ENCODE measurements at regions not wholly inside any gene's neighbourhood (a gene's known extent, or its start where the extent isn't known, plus 50 kb on each side); places are given as distances from the start of the nearest gene placed in this dataset.

GRCh38 chr20:7728338-7728737, 211.9 kb downstream of the HAO1 start:
- H3K4me3 Mint-ChIP-seq, result no peak overlapping the region
- H3K4me1 Mint-ChIP-seq, result no peaks in the 10 kb centered on the region
- no peaks in the 10 kb centered on the region for H3K27me3 Mint-ChIP-seq (ENCODE audit: insufficient read depth, low read depth, poor library complexity)
- Histone ChIP-seq H3K9me2 (ENCODE audit: insufficient read depth) (0 out of 2 replicates have a peak, but pooled peaks cover 4% of the 10 kb centered on the region), H3K79me2 (replicated peaks; ENCODE audit: insufficient read depth) (no peaks in the 10 kb centered on the region), H3K4me2 (no peak overlapping the region), H2AFZ (no peak overlapping the region), H3K4me3 (no peak overlapping the region), H3K4me1 (ENCODE audit: insufficient read depth) (no peaks in the 10 kb centered on the region), H3F3A (replicated peaks; ENCODE audit: low read depth) (no peaks in the 10 kb centered on the region), H4K20me1 (replicated peaks; ENCODE audit: insufficient read depth) (no peaks in the 10 kb centered on the region), H3K27ac (ENCODE audit: low read depth) (no peak overlapping the region), H3K27me3 (ENCODE audit: insufficient read depth) (no peaks in the 10 kb centered on the region), H3K36me3 (ENCODE audit: insufficient read depth) (no peaks in the 10 kb centered on the region)
- DNase-seq (ENCODE audit: low spot score), result no peak
- H3K36me3 Mint-ChIP-seq (ENCODE audit: low read depth), result no peaks in the 10 kb centered on the region
- no peak for TF ChIP-seq ZNF331 (CRISPR knock-in tag; IDR thresholded peaks at IDR 0.05; ENCODE audit: low read depth)
- TF ChIP-seq JUNB (IDR thresholded peaks at IDR 0.05; ENCODE audit: unreplicated experiment), result no peak
- no peak for ATAC-seq
- H3K27ac Mint-ChIP-seq, result no peak overlapping the region
- H3K9me3 Mint-ChIP-seq, result no peaks in the 10 kb centered on the region

DNA sequence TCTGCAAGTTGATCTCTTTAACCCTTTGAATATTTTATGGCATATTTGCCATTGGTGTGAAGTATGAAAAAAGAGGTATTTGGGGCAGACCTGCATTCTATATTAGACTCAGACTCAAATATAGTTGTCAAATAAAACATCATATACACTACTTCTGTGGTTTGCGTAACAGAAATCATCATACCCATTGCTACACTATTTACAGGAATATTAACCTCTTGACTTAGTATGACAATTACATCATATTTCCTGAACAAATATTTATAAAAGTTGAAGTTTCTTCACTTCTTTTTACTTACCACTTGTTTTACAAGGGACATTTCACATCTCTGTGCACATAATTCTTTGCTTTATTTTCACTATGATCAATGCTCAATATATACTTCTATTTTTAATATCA, 206.0 kb downstream of the HAO1 start:
- Mint-ChIP-seq H3K27me3 (ENCODE audit: insufficient read depth, low read depth, poor library complexity) (no peaks in the 10 kb centered on the region), H3K4me1 (no peaks in the 10 kb centered on the region), H3K36me3 (ENCODE audit: low read depth) (no peaks in the 10 kb centered on the region), H3K4me3 (no peak overlapping the region), H3K27ac (no peak overlapping the region), H3K9me3 (no peaks in the 10 kb centered on the region)
- Histone ChIP-seq H3K27ac (ENCODE audit: low read depth) (no peak overlapping the region), H4K20me1 (replicated peaks; ENCODE audit: insufficient read depth) (no peaks in the 10 kb centered on the region), H3F3A (replicated peaks; ENCODE audit: low read depth) (no peaks in the 10 kb centered on the region), H3K9me2 (ENCODE audit: insufficient read depth) (no peaks in the 10 kb centered on the region), H3K4me1 (ENCODE audit: insufficient read depth) (no peaks in the 10 kb centered on the region), H2AFZ (no peak overlapping the region), H3K27me3 (ENCODE audit: insufficient read depth) (no peaks in the 10 kb centered on the region), H3K36me3 (ENCODE audit: insufficient read depth) (no peaks in the 10 kb centered on the region), H3K4me2 (no peak overlapping the region), H3K4me3 (no peak overlapping the region), H3K79me2 (replicated peaks; ENCODE audit: insufficient read depth) (no peaks in the 10 kb centered on the region)
- ATAC-seq (no peak), DNase-seq (ENCODE audit: low spot score) (no peak)
- no peak for TF ChIP-seq EZH2 (IDR thresholded peaks at IDR 0.05; ENCODE audit: low read depth, unreplicated experiment)
- no peak for TF ChIP-seq ZNF331 (CRISPR knock-in tag; IDR thresholded peaks at IDR 0.05; ENCODE audit: low read depth)
- no peak for TF ChIP-seq ETS1 (IDR thresholded peaks at IDR 0.05)
- no peak for TF ChIP-seq NANOG (IDR thresholded peaks at IDR 0.05; ENCODE audit: borderline replicate concordance)
- no peak for TF ChIP-seq ZNF462 (CRISPR knock-in tag; IDR thresholded peaks at IDR 0.05)
- no peak for TF ChIP-seq POLR2AphosphoS5 (IDR thresholded peaks at IDR 0.05; ENCODE audit: low read depth)

All from GM23338 (cell line).